K562 (cell line): ENCODE measurements at regions not wholly inside any gene's neighbourhood (a gene's known extent, or its start where the extent isn't known, plus 50 kb on each side); places are given as distances from the start of the nearest gene placed in this dataset.

Experiments
- ATAC-seq: fragments of 200-7000 bp; cut with Tn5 transposase; 3 replicates; pipeline ENCODE4 v1.9.1; 2020; ENCODE audit warnings: moderate library complexity
- BruUV-seq: library from RNA; stranded (reverse); fragments of 400-500 nt; replicated peaks from 2 replicates; lab custom pipeline; 2021; lab: Mats Ljungman, UMichigan
- CTCF ChIA-PET: fragments of 300-600 bp; formaldehyde crosslinking; extraction: SDS; loops from one replicate; lab custom pipeline; 2021; ENCODE audit warnings: low intra/inter-chr PET ratio; lab: Yijun Ruan, JAX
- POLR2A ChIA-PET: fragments of 300-600, 350-650 bp; sonication (Branson Sonifier 250); formaldehyde crosslinking; extraction: SDS; loops from one replicate; lab custom pipeline; 2021; ENCODE audit warnings: antibody characterized with exemption, inconsistent platforms; lab: Yijun Ruan, JAX
- DNase-seq, 4 experiments: peaks; one replicate each; pipeline versions ENCODE4 v3.0.0 to v3.0.0-alpha.2; 2011 to 2018; ENCODE audit warnings: low spot score in 3 of 4, mixed read lengths in 3 of 4; ENCODE audit errors: extremely low read depth in 1 of 4
- FAIRE-seq: peaks from 2 replicates; lab custom pipeline; 2011; peaks lifted over from hg19 to GRCh38; lab: Jason Lieb, UNC
- H2AFZ ChIP-seq: 2 replicates; pipeline ENCODE4 v1.6.0; 2011; ENCODE audit warnings: low read depth, low read length, control low read depth, inconsistent platforms
- H3K27ac ChIP-seq: fragments of 200-600 bp; 3 replicates; pipeline ENCODE4 v1.8.0; 2011; ENCODE audit warnings: low read depth, mild to moderate bottlenecking, control low read depth, inconsistent platforms, low read length, moderate library complexity, mixed read lengths; ENCODE audit errors: extremely low read depth
- H3K27me3 ChIP-seq, 2 experiments: fragments of 300-600 bp in 1 of 2; 2 replicates in 1 of 2; 3 replicates in 1 of 2; pipeline versions ENCODE4 v1.6.0 to v1.8.0; 2011; ENCODE audit warnings: inconsistent platforms in 2 of 2, low read length in 2 of 2, mild to moderate bottlenecking in 1 of 2, mixed read lengths in 1 of 2, moderate library complexity in 1 of 2; ENCODE audit not compliant: control insufficient read depth in 2 of 2, insufficient read depth in 2 of 2
- H3K36me3 ChIP-seq: fragments of 300-600 bp; 3 replicates; pipeline ENCODE4 v1.8.0; 2011; ENCODE audit warnings: mild to moderate bottlenecking, low read length, inconsistent platforms; ENCODE audit not compliant: control insufficient read depth, insufficient read depth
- H3K4me1 ChIP-seq, 2 experiments: fragments of 200-600 bp in 1 of 2; replicated peaks in 1 of 2; 2 replicates in 1 of 2; 3 replicates in 1 of 2; pipeline versions ENCODE4 v1.5.1 to v1.8.0; 2011; ENCODE audit warnings: inconsistent platforms in 2 of 2, low read length in 2 of 2, mild to moderate bottlenecking in 1 of 2, mixed read lengths in 1 of 2, moderate library complexity in 1 of 2; ENCODE audit not compliant: control insufficient read depth in 2 of 2, insufficient read depth in 2 of 2
- H3K4me2 ChIP-seq: 2 replicates; pipeline ENCODE4 v1.6.1; 2011; ENCODE audit warnings: low read length, control low read depth, inconsistent platforms, mixed read lengths; ENCODE audit not compliant: insufficient read depth
- H3K4me3 ChIP-seq: fragments of 200-600 bp; sonication (generic), shearing (Covaris generic); 2 replicates; pipeline ENCODE4 v1.5.1; 2016; ENCODE audit warnings: control low read depth, inconsistent platforms
- H3K79me2 ChIP-seq: fragments of 200-600 bp; 3 replicates; pipeline ENCODE4 v1.8.0; 2011; ENCODE audit warnings: low read length, inconsistent platforms; ENCODE audit not compliant: control insufficient read depth, insufficient read depth
- H3K9ac ChIP-seq, 2 experiments: 2 replicates each; pipeline versions ENCODE4 v1.6.0 to v1.6.1; 2011; ENCODE audit warnings: low read depth in 2 of 2, low read length in 2 of 2, control low read depth in 1 of 2, inconsistent platforms in 1 of 2, mild to moderate bottlenecking in 1 of 2, mixed read lengths in 1 of 2; ENCODE audit not compliant: insufficient read depth in 1 of 2
- H3K9me1 ChIP-seq: one replicate; pipeline ENCODE4 v1.6.0; 2011; ENCODE audit warnings: inconsistent platforms, mild to moderate bottlenecking, low read length, moderate library complexity; ENCODE audit not compliant: control insufficient read depth, insufficient read depth
- H3K9me3 ChIP-seq: replicated peaks from 2 replicates; pipeline ENCODE4 v1.5.1; 2011; ENCODE audit warnings: low read depth, low read length, inconsistent platforms; ENCODE audit not compliant: control insufficient read depth, insufficient read depth
- H4K20me1 ChIP-seq: replicated peaks from 2 replicates; pipeline ENCODE4 v1.6.1; 2011; ENCODE audit warnings: low read length, inconsistent platforms, mixed read lengths; ENCODE audit not compliant: control insufficient read depth, insufficient read depth
- C11orf30 ChIP-seq: fragments of 450-650 bp; IDR thresholded peaks from 2 replicates; pipeline ENCODE4 v1.6.1; 2016; ENCODE audit warnings: low read depth, mild to moderate bottlenecking
- ELK3 ChIP-seq: fragments of 450-650 bp; formaldehyde crosslinking; IDR thresholded peaks from 2 replicates; pipeline ENCODE4 v1.4.0; 2020; ENCODE audit warnings: mild to moderate bottlenecking
- ETV6 ChIP-seq, 3 experiments: fragments of 150-350 bp in 1 of 3; sonication (generic) in 1 of 3; formaldehyde crosslinking in 1 of 3; IDR thresholded peaks; 2 replicates each; pipeline versions ENCODE4 v1.6.1 to v1.8.0; 2014 to 2022; ENCODE audit warnings: borderline replicate concordance in 2 of 3, low read depth in 2 of 3, antibody characterized with exemption in 1 of 3, low read length in 1 of 3, mild to moderate bottlenecking in 1 of 3, missing genetic modification reagents in 1 of 3
- HMGN3 ChIP-seq: IDR thresholded peaks from 2 replicates; pipeline ENCODE4 v1.6.1; 2011; ENCODE audit warnings: borderline replicate concordance, low read depth, mild to moderate bottlenecking, mixed read lengths, low read length; ENCODE audit not compliant: insufficient read length; ENCODE audit errors: extremely low read depth
- KAT2B ChIP-seq: IDR thresholded peaks from one replicate; pipeline ENCODE4 v1.6.1; 2012; ENCODE audit warnings: low read depth, mild to moderate bottlenecking, control low read depth, inconsistent platforms, low read length, moderate library complexity
- KLF16 ChIP-seq: IDR thresholded peaks from 2 replicates; pipeline ENCODE4 v1.6.1; 2016; ENCODE audit warnings: antibody characterized with exemption
- MAFF ChIP-seq: IDR thresholded peaks from 2 replicates; pipeline ENCODE4 v1.6.1; 2012; ENCODE audit warnings: low read length, improper control_type of control experiment
- MAFK ChIP-seq: IDR thresholded peaks from 2 replicates; pipeline ENCODE4 v1.6.1; 2011; ENCODE audit warnings: low read length, improper control_type of control experiment
- NR2C2 ChIP-seq, 2 experiments: fragments of 200-800 bp in 1 of 2; sonication (Bioruptor generic) in 1 of 2; sonication (generic) in 1 of 2; formaldehyde crosslinking in 1 of 2; IDR thresholded peaks; 2 replicates each; pipeline versions ENCODE4 v1.6.1 to v1.8.0; 2016 to 2022; ENCODE audit warnings: mild to moderate bottlenecking in 1 of 2, missing compliant biosample characterization in 1 of 2, missing genetic modification characterization in 1 of 2, missing genetic modification reagents in 1 of 2
- PRDM10 ChIP-seq: fragments of 450-650 bp; IDR thresholded peaks from 2 replicates; pipeline ENCODE4 v1.6.1; 2018; ENCODE audit not compliant: partially characterized antibody
- RCOR1 ChIP-seq, 2 experiments: IDR thresholded peaks; 2 replicates each; pipeline ENCODE4 v1.6.1; 2012; ENCODE audit warnings: low read depth in 2 of 2, low read length in 2 of 2, borderline replicate concordance in 1 of 2, improper control_type of control experiment in 1 of 2
- TEAD2 ChIP-seq: fragments of 450-650 bp; IDR thresholded peaks from 2 replicates; pipeline ENCODE4 v1.6.1; 2016; ENCODE audit warnings: missing genetic modification characterization, control low read depth, missing compliant biosample characterization
- USF2 ChIP-seq: sonication (generic); formaldehyde crosslinking; IDR thresholded peaks from 2 replicates; pipeline ENCODE4 v1.5.0; 2020; ENCODE audit warnings: missing genetic modification reagents
- ZBED1 ChIP-seq: IDR thresholded peaks from 2 replicates; pipeline ENCODE4 v1.6.1; 2014
- ZNF224 ChIP-seq: sonication (generic); formaldehyde crosslinking; IDR thresholded peaks from 2 replicates; pipeline ENCODE4 v1.8.0; 2022; ENCODE audit warnings: mild to moderate bottlenecking, missing genetic modification reagents
- ZNF316 ChIP-seq: fragments of 450-650 bp; IDR thresholded peaks from 2 replicates; pipeline ENCODE4 v1.6.1; 2016
- WGBS: fragments of 100-300 bp; shearing (Covaris generic); methylation state at CpG from one replicate; pipeline ENCODE4 v1.1.6; 2016; ENCODE audit warnings: low coverage, mixed read lengths; ENCODE audit not compliant: insufficient coverage; ENCODE audit errors: missing lambda C conversion rate; 5-methylcytosine and 5-hydroxymethylcytosine counted together
- in situ Hi-C: fragments of 300-500 bp; cut with MboI; formaldehyde crosslinking; loops from 4 replicates; pipeline ENCODE4 v1.15.0; 2018; ENCODE audit warnings: inconsistent platforms, mixed read lengths
- intact Hi-C: fragments of 100-400 bp; cut with micrococcal nuclease; formaldehyde crosslinking; loops from 2 replicates; pipeline ENCODE4 v1.14.2; 2022
- TF ChIP-seq, protein P1 (sequence below): sonication (generic); formaldehyde crosslinking; IDR thresholded peaks from 2 replicates; pipeline ENCODE4 v1.8.1; 2022; ENCODE audit warnings: missing genetic modification reagents

DNA sequence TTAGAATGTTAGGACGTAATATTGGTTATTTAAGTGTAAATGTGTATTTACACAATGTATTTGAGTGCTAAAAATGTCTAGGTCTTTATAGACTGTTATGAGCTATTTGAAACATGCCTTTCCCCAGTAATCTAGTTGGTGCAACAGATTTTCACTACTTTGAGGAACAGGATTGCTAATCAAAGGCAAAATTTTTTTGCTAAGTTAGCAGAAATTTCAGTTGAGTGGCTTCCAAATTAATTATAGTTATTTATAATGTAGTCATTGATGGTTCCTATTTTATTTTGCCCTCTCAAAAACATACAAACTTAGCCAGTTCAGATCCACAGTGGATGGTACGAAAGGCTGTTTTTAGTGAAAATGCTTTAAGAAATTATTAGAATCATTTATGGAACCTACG, 78.7 kb upstream of the LYZL2 start:
- Histone ChIP-seq H3K4me2 (no peak overlapping the region), H3K27ac (no peak overlapping the region), H3K9me1 (no peaks in the 10 kb centered on the region), H3K9ac (no peak overlapping the region), H3K9me3 (no peaks in the 10 kb centered on the region), H3K4me1 (no peaks in the 10 kb centered on the region; a peak in 1 of 5 replicates), H3K4me3 (no peak overlapping the region), H2AFZ (no peak overlapping the region), H3K27me3 (peaks cover 10 to 24% of the 10 kb centered on the region in 2 experiments; a peak in 4 of 5 replicates), H4K20me1 (no peaks in the 10 kb centered on the region), H3K79me2 (no peaks in the 10 kb centered on the region), H3K36me3 (no peaks in the 10 kb centered on the region)
- DNase-seq (no peak), ATAC-seq (no peak), FAIRE-seq (no peak)
- BruUV-seq: no TSS peak
- CTCF ChIA-PET: no interaction called here
- WGBS: 5% methylated on average over 3 of the region's 3 CpGs
- POLR2A ChIA-PET: no interaction called here
- intact Hi-C loops (no loop called here), in situ Hi-C loops (no loop called here)
- TF ChIP-seq KLF16 (no peak), NR2C2 (CRISPR knock-in tag; IDR thresholded peaks at IDR 0.05) (no peak), NR2C2 (tag; IDR thresholded peaks at IDR 0.05) (no peak), MAFF (peak; percentile 70; the same call in 1 of the 2 replicates), MAFK (peak; percentile 45; the same call in 1 of the 2 replicates), ELK3 (no peak), RCOR1 (IDR thresholded peaks at IDR 0.05; ENCODE audit: borderline replicate concordance in 1 of 2, low read depth in 2 of 2, low read length in 2 of 2) (no peak), KAT2B (no peak), C11orf30 (peak; percentile 57), ZBED1 (no peak), USF2 (no peak), ZNF224 (CRISPR knock-in tag) (no peak), HMGN3 (no peak), ZNF316 (peak; percentile 73), TEAD2 (tag) (no peak), ETV6 (IDR thresholded peaks at IDR 0.05; ENCODE audit: borderline replicate concordance in 1 of 2, low read depth in 2 of 2, low read length in 1 of 2) (no peak), ETV6 (CRISPR knock-in tag; IDR thresholded peaks at IDR 0.05; ENCODE audit: borderline replicate concordance) (no peak), PRDM10 (no peak)
- TF ChIP-seq, protein P1, sequence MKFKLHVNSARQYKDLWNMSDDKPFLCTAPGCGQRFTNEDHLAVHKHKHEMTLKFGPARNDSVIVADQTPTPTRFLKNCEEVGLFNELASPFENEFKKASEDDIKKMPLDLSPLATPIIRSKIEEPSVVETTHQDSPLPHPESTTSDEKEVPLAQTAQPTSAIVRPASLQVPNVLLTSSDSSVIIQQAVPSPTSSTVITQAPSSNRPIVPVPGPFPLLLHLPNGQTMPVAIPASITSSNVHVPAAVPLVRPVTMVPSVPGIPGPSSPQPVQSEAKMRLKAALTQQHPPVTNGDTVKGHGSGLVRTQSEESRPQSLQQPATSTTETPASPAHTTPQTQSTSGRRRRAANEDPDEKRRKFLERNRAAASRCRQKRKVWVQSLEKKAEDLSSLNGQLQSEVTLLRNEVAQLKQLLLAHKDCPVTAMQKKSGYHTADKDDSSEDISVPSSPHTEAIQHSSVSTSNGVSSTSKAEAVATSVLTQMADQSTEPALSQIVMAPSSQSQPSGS (CRISPR knock-in tag): no peak
